HepG2 (cell line): ENCODE measurements at regions not wholly inside any gene's neighbourhood (a gene's known extent, or its start where the extent isn't known, plus 50 kb on each side); places are given as distances from the start of the nearest gene placed in this dataset.
A peak's percentile ranks its signal among the peaks of the same experiment; 100 is the strongest.

Experiments
- ATAC-seq: fragments of 200-7000 bp; cut with Tn5 transposase; 3 replicates; pipeline ENCODE4 v1.9.1; 2020; ENCODE audit warnings: mild to moderate bottlenecking, moderate library complexity
- BruUV-seq: library from RNA; stranded (reverse); fragments of 400-500 nt; replicated peaks from 2 replicates; lab custom pipeline; 2021; lab: Mats Ljungman, UMichigan
- CTCF ChIA-PET: fragments of 300-600 bp; formaldehyde crosslinking; extraction: SDS; loops from one replicate; lab custom pipeline; 2021; ENCODE audit warnings: low total read pairs, inconsistent platforms, low intra/inter-chr PET ratio; lab: Yijun Ruan, JAX
- POLR2A ChIA-PET: fragments of 350-600 bp; sonication (Branson Sonifier 250); formaldehyde crosslinking; loops from one replicate; lab custom pipeline; 2020; ENCODE audit warnings: antibody characterized with exemption, inconsistent platforms; lab: Yijun Ruan, JAX
- DNase-seq: peaks from one replicate; pipeline ENCODE4 v3.0.0-alpha.2; 2015; ENCODE audit warnings: low spot score
- FAIRE-seq: peaks from 3 replicates; lab custom pipeline; 2011; peaks lifted over from hg19 to GRCh38; lab: Jason Lieb, UNC
- H2AFZ ChIP-seq: one replicate; pipeline ENCODE4 v1.6.1; 2011; ENCODE audit warnings: low read length, inconsistent platforms
- H3K27ac ChIP-seq: fragments of 300-600 bp; 3 replicates; pipeline ENCODE4 v1.8.0; 2011; ENCODE audit warnings: mixed run types, mild to moderate bottlenecking, mixed read lengths, low read length, inconsistent platforms; ENCODE audit not compliant: insufficient read depth; ENCODE audit errors: extremely low read length
- H3K27me3 ChIP-seq, 2 experiments: fragments of 200-600 bp in 1 of 2; 2 replicates in 1 of 2; 3 replicates in 1 of 2; pipeline versions ENCODE4 v1.6.0 to v1.8.0; 2011; ENCODE audit warnings: low read length in 2 of 2, mild to moderate bottlenecking in 2 of 2, moderate library complexity in 2 of 2, inconsistent platforms in 1 of 2; ENCODE audit not compliant: insufficient read depth in 2 of 2, control insufficient read depth in 1 of 2
- H3K36me3 ChIP-seq, 2 experiments: fragments of 200-600 bp in 1 of 2; replicated peaks in 1 of 2; 2 replicates in 1 of 2; 3 replicates in 1 of 2; pipeline versions ENCODE4 v1.5.1 to v1.8.0; 2011; ENCODE audit warnings: low read length in 2 of 2, inconsistent platforms in 1 of 2; ENCODE audit not compliant: insufficient read depth in 2 of 2, control insufficient read depth in 1 of 2
- H3K4me1 ChIP-seq: 2 replicates; pipeline ENCODE4 v1.5.1; 2012; ENCODE audit warnings: low read length, inconsistent platforms; ENCODE audit not compliant: insufficient read depth
- H3K4me2 ChIP-seq: 2 replicates; pipeline ENCODE4 v1.6.0; 2011; ENCODE audit warnings: low read depth, low read length, inconsistent platforms
- H3K4me3 ChIP-seq, 3 experiments: fragments of 200-600 bp in 1 of 3; sonication (generic), shearing (Covaris generic) in 1 of 3; replicated peaks in 1 of 3; 2 replicates each; pipeline ENCODE4 v1.5.1; 2011 to 2016; ENCODE audit warnings: low read length in 3 of 3, inconsistent platforms in 2 of 3, low read depth in 2 of 3, mild to moderate bottlenecking in 2 of 3, control low read depth in 1 of 3, mixed read lengths in 1 of 3; ENCODE audit not compliant: insufficient read depth in 1 of 3
- H3K79me2 ChIP-seq: one replicate; pipeline ENCODE4 v1.6.1; 2011; ENCODE audit warnings: low read length, inconsistent platforms; ENCODE audit not compliant: insufficient read depth
- H3K9ac ChIP-seq: 2 replicates; pipeline ENCODE4 v1.6.0; 2011; ENCODE audit warnings: mild to moderate bottlenecking, low read depth, low read length, inconsistent platforms; ENCODE audit not compliant: insufficient read depth
- H3K9me3 ChIP-seq: 2 replicates; pipeline ENCODE4 v1.5.1; 2012; ENCODE audit warnings: mild to moderate bottlenecking, low read length
- H4K20me1 ChIP-seq: 2 replicates; pipeline ENCODE4 v1.6.0; 2011; ENCODE audit warnings: inconsistent platforms, mild to moderate bottlenecking, low read length, moderate library complexity; ENCODE audit not compliant: insufficient read depth
- CREM ChIP-seq, 2 experiments: sonication (generic) in 1 of 2; formaldehyde crosslinking in 1 of 2; IDR thresholded peaks; 2 replicates each; pipeline versions ENCODE4 v1.4.0 to v1.6.1; 2016 to 2020; ENCODE audit warnings: antibody characterized with exemption in 1 of 2, mild to moderate bottlenecking in 1 of 2, missing genetic modification reagents in 1 of 2
- HNRNPK ChIP-seq: fragments of 200-400 bp; formaldehyde crosslinking; IDR thresholded peaks from 2 replicates; pipeline ENCODE4 v1.6.1; 2018; ENCODE audit warnings: low read length, low read depth, moderate library complexity, mild to moderate bottlenecking; ENCODE audit not compliant: poor library complexity, severe bottlenecking
- ZNF839 ChIP-seq: sonication (generic); formaldehyde crosslinking; IDR thresholded peaks from 2 replicates; pipeline ENCODE4 v1.4.0; 2020; ENCODE audit warnings: missing genetic modification reagents, mild to moderate bottlenecking, borderline replicate concordance
- WGBS: methylation state at CpG from one replicate; pipeline ENCODE4 v1.1.6; 2017; ENCODE audit warnings: low lambda C conversion rate; 5-methylcytosine and 5-hydroxymethylcytosine counted together
- in situ Hi-C: cut with HindIII; loops from 2 replicates; pipeline ENCODE4 v1.10.0; 2017; ENCODE audit warnings: low pct_unique_long_range_greater_than_20kb; ENCODE audit not compliant: extremely low pct_ligation_motif_present
- intact Hi-C: fragments of 100-400 bp; cut with micrococcal nuclease; formaldehyde crosslinking; loops from one replicate; pipeline ENCODE4 v1.10.0; 2022; ENCODE audit not compliant: unreplicated experiment
- TF ChIP-seq, protein P1 (sequence below): sonication (generic); formaldehyde crosslinking; IDR thresholded peaks from 2 replicates; pipeline ENCODE4 v1.4.0; 2020; ENCODE audit warnings: mild to moderate bottlenecking, missing genetic modification reagents
- TF ChIP-seq, protein P2 (sequence below): sonication (generic); formaldehyde crosslinking; IDR thresholded peaks from 2 replicates; pipeline ENCODE4 v1.5.1; 2020; ENCODE audit warnings: mild to moderate bottlenecking, moderate library complexity, missing genetic modification reagents
- TF ChIP-seq, protein P3 (sequence below): sonication (generic); formaldehyde crosslinking; conservative IDR thresholded peaks from 2 replicates; pipeline ENCODE4 v1.4.0; 2020; ENCODE audit warnings: missing genetic modification reagents
- TF ChIP-seq, protein P4 (sequence below): sonication (generic); formaldehyde crosslinking; IDR thresholded peaks from 2 replicates; pipeline ENCODE4 v1.8.1; 2023; ENCODE audit warnings: missing genetic modification reagents, inconsistent platforms, borderline replicate concordance

DNA sequence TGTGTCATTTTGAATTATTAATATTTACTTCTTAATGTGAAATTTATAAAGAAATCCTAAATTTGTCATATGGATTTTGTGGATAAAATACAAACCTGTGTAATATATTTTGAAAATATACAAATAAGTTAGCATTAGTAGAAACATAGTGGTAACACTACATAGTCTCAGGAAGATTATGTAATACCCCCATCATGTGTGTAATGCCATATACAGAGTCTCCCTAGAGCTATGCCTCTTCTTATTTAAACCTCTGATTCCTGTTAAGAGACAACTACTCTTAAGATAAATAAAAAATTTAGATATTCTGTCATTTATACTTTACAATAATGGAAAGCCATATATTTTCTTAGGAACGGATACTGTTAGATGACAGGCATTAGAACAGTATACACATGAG lies 2012.0 kb upstream of the LRRTM1 start (continued):
- TF ChIP-seq, protein P1, sequence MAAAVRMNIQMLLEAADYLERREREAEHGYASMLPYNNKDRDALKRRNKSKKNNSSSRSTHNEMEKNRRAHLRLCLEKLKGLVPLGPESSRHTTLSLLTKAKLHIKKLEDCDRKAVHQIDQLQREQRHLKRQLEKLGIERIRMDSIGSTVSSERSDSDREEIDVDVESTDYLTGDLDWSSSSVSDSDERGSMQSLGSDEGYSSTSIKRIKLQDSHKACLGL (CRISPR knock-in tag), result no peak
- TF ChIP-seq, protein P2, sequence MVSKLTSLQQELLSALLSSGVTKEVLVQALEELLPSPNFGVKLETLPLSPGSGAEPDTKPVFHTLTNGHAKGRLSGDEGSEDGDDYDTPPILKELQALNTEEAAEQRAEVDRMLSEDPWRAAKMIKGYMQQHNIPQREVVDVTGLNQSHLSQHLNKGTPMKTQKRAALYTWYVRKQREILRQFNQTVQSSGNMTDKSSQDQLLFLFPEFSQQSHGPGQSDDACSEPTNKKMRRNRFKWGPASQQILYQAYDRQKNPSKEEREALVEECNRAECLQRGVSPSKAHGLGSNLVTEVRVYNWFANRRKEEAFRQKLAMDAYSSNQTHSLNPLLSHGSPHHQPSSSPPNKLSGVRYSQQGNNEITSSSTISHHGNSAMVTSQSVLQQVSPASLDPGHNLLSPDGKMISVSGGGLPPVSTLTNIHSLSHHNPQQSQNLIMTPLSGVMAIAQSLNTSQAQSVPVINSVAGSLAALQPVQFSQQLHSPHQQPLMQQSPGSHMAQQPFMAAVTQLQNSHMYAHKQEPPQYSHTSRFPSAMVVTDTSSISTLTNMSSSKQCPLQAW (CRISPR knock-in tag), result no peak
- TF ChIP-seq ZNF839 (CRISPR knock-in tag) (no peak), CREM (IDR thresholded peaks at IDR 0.05) (no peak), CREM (CRISPR knock-in tag; IDR thresholded peaks at IDR 0.05) (no peak)
- TF ChIP-seq, protein P3, sequence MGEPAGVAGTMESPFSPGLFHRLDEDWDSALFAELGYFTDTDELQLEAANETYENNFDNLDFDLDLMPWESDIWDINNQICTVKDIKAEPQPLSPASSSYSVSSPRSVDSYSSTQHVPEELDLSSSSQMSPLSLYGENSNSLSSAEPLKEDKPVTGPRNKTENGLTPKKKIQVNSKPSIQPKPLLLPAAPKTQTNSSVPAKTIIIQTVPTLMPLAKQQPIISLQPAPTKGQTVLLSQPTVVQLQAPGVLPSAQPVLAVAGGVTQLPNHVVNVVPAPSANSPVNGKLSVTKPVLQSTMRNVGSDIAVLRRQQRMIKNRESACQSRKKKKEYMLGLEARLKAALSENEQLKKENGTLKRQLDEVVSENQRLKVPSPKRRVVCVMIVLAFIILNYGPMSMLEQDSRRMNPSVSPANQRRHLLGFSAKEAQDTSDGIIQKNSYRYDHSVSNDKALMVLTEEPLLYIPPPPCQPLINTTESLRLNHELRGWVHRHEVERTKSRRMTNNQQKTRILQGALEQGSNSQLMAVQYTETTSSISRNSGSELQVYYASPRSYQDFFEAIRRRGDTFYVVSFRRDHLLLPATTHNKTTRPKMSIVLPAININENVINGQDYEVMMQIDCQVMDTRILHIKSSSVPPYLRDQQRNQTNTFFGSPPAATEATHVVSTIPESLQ, result no peak

DNA sequence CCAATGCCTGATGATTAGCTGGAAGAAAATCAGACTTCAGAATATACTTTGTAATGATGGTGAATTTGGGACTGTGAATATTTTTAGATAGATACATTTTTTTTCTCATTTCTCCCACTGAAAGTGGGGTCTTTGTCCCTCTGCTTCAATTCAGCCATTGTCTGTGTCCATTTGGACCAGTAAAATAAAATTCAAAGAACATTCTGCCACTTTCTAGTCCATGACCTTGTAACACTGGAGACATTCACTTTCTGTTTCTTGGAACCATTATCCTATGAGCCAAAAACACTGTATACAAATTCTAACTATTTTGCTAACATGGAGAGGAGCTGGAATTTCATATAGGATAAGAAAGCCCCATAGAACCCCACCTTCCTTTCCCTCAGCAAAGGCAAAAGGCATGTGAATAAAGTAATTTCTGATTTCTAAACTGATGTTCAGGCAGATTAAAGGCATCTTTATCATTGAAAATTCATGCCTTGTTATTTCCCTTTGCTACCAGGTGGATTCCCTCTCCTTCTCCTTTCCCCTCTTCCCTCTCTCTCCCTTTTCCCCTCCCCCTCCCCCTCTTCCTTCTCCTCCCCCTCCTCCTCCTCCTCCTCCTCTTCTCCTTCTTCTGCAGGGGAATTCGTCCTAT lies 2010.4 kb upstream of the LRRTM1 start:
- no peaks in the 10 kb centered on the region for H3K9me3 ChIP-seq
- in situ Hi-C loops (no loop called here), intact Hi-C loops (no loop called here)
- ATAC-seq, result no peak
- H4K20me1 ChIP-seq, result no peaks in the 10 kb centered on the region
- no peaks in the 10 kb centered on the region for H3K4me1 ChIP-seq
- H3K9ac ChIP-seq, result no peak overlapping the region
- H3K4me3 ChIP-seq, result no peak overlapping the region
- H3K27ac ChIP-seq, result no peak overlapping the region
- no peak overlapping the region for H2AFZ ChIP-seq
- FAIRE-seq, result no peak
- TF ChIP-seq, protein P4, sequence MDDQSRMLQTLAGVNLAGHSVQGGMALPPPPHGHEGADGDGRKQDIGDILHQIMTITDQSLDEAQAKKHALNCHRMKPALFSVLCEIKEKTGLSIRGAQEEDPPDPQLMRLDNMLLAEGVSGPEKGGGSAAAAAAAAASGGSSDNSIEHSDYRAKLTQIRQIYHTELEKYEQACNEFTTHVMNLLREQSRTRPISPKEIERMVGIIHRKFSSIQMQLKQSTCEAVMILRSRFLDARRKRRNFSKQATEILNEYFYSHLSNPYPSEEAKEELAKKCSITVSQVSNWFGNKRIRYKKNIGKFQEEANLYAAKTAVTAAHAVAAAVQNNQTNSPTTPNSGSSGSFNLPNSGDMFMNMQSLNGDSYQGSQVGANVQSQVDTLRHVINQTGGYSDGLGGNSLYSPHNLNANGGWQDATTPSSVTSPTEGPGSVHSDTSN (CRISPR knock-in tag), result no peak
- peak; percentile 83 for TF ChIP-seq HNRNPK
- DNase-seq, result no peak
- CTCF ChIA-PET, result no interaction called here
- no peaks in the 10 kb centered on the region for H3K79me2 ChIP-seq
- H3K36me3 ChIP-seq, result no peaks in the 10 kb centered on the region
- H3K27me3 ChIP-seq, result no peaks in the 10 kb centered on the region
- no peak overlapping the region for H3K4me2 ChIP-seq
- BruUV-seq, result no TSS peak
- WGBS, result 0% methylated on average over 1 of the region's 1 CpG
- POLR2A ChIA-PET, result no interaction called here
